ENCODE measurements at regions not wholly inside any gene's neighbourhood (a gene's known extent, or its start where the extent isn't known, plus 50 kb on each side); places are given as distances from the start of the nearest gene placed in this dataset.

DNA sequence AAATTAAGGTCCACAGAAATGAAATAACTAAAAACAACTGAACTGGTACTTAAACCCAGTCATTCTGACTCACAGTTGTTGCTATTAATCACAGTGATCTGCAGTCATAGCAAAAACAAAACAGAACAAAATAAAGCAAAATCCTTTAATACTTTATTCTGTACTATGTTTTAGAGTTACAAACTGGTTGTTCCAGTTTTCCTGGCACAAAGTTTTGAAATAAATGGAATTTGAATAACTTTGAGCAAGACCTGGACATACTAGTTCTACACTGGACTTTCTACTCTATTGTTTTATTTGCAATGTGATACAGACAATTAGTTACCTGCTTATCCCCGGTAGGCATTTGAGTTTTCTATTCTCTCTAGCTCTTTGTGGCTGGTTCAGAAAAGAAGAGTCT is 147.9 kb downstream of the DMRT2 start:
- TF ChIP-seq POLR2A (IDR thresholded peaks at IDR 0.05; ENCODE audit: low read depth, low read length) (no peak), POLR2AphosphoS5 (IDR thresholded peaks at IDR 0.05; ENCODE audit: low read depth, low read length) (no peak)
